Adrenal gland (tissue), 5 donors: ENCODE measurements at regions not wholly inside any gene's neighbourhood (a gene's known extent, or its start where the extent isn't known, plus 50 kb on each side); places are given as distances from the start of the nearest gene placed in this dataset.

ENCODE experiments used
- POLR2A ChIP-seq, 2 donors: fragments of 450-650 bp; IDR thresholded peaks; one replicate each; pipeline ENCODE4 v1.6.1; 2017; ENCODE audit warnings: antibody characterized with exemption in 2 of 2, mild to moderate bottlenecking in 2 of 2, moderate library complexity in 1 of 2
- TF ChIP-seq, protein P1 (sequence below), 6 experiments: fragments of 450-650 bp in 4 of 6; fragments of 200-600 bp in 2 of 6; sonication (generic) in 1 of 6; IDR thresholded peaks; 1 replicate in 5 of 6; 2 replicates in 1 of 6; pipeline versions ENCODE4 v1.5.1 to v1.8.0; 2016 to 2021; ENCODE audit warnings: antibody characterized with exemption in 6 of 6, mild to moderate bottlenecking in 2 of 6, moderate library complexity in 1 of 6
- donor health status: DM: no; HTN: no; CAD: no.

- TF ChIP-seq, protein P1, sequence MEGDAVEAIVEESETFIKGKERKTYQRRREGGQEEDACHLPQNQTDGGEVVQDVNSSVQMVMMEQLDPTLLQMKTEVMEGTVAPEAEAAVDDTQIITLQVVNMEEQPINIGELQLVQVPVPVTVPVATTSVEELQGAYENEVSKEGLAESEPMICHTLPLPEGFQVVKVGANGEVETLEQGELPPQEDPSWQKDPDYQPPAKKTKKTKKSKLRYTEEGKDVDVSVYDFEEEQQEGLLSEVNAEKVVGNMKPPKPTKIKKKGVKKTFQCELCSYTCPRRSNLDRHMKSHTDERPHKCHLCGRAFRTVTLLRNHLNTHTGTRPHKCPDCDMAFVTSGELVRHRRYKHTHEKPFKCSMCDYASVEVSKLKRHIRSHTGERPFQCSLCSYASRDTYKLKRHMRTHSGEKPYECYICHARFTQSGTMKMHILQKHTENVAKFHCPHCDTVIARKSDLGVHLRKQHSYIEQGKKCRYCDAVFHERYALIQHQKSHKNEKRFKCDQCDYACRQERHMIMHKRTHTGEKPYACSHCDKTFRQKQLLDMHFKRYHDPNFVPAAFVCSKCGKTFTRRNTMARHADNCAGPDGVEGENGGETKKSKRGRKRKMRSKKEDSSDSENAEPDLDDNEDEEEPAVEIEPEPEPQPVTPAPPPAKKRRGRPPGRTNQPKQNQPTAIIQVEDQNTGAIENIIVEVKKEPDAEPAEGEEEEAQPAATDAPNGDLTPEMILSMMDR (IDR thresholded peaks at IDR 0.05), result no peak
- TF ChIP-seq POLR2A (IDR thresholded peaks at IDR 0.05), result no peak
These were observed 566.8 kb upstream of the B3GALT2 start for GRCh38 chr1:193753038-193753756.
